ENCODE measurements at regions not wholly inside any gene's neighbourhood (a gene's known extent, or its start where the extent isn't known, plus 50 kb on each side); places are given as distances from the start of the nearest gene placed in this dataset.

DNA sequence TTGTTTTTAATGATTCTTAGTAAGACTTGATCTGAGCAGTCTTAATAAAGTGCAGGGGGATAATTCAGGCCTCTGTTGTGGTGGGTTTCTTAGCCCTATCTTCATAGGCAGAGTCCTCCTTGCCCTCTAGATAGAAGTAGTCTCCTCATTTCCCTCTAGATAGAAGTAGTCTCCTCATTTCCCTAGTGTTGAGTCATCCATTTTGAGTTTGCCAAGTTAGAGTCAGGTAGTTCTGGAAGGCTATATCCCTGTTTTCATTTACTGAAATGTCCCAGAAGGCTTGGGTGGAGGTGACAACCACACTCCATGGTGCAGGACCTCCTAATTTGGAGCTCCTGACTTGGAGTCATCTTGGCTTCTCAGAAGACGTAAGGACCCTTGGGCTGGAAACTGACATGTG, 384.6 kb downstream of the MLLT3 start:
- CTCF ChIA-PET (ENCODE audit: low intra/inter-chr PET ratio) = no interaction called here

More for the DNA sequence above, 384.6 kb downstream of the MLLT3 start:
- Histone ChIP-seq H3K79me2 (ENCODE audit: control insufficient read depth, insufficient read depth, low read length) (no peaks in the 10 kb centered on the region), H3K27ac (ENCODE audit: extremely low read depth, low read depth, low read length) (no peak overlapping the region), H2AFZ (ENCODE audit: low read depth, low read length) (no peak overlapping the region), H3K27me3 (ENCODE audit: control insufficient read depth in 2 of 2, insufficient read depth in 2 of 2, low read length in 2 of 2) (no peaks in the 10 kb centered on the region), H3K9ac (ENCODE audit: insufficient read depth in 1 of 2, low read depth in 2 of 2, low read length in 2 of 2) (no peak overlapping the region), H4K20me1 (replicated peaks; ENCODE audit: control insufficient read depth, insufficient read depth, low read length) (no peaks in the 10 kb centered on the region), H3K9me1 (ENCODE audit: control insufficient read depth, insufficient read depth, low read length) (no peaks in the 10 kb centered on the region), H3K36me3 (ENCODE audit: control insufficient read depth, insufficient read depth, low read length) (no peaks in the 10 kb centered on the region), H3K4me3 (no peak overlapping the region), H3K4me2 (ENCODE audit: insufficient read depth, low read length) (no peak overlapping the region), H3K4me1 (replicated peaks in 1 of 2; ENCODE audit: control insufficient read depth in 2 of 2, insufficient read depth in 2 of 2, low read length in 2 of 2) (no peaks in the 10 kb centered on the region), H3K9me3 (replicated peaks; ENCODE audit: control insufficient read depth, insufficient read depth, low read depth, low read length) (no peaks in the 10 kb centered on the region)
- no peak for DNase-seq (ENCODE audit: extremely low read depth in 1 of 4, low spot score in 3 of 4)
- TF ChIP-seq NR3C1 (CRISPR knock-in tag; IDR thresholded peaks at IDR 0.05) (no peak), SMARCB1 (IDR thresholded peaks at IDR 0.05; ENCODE audit: insufficient read length, low read depth) (no peak), E2F3 (CRISPR knock-in tag; IDR thresholded peaks at IDR 0.05) (no peak), NR2F6 (CRISPR knock-in tag; IDR thresholded peaks at IDR 0.05) (no peak)
- TF ChIP-seq, protein P1, sequence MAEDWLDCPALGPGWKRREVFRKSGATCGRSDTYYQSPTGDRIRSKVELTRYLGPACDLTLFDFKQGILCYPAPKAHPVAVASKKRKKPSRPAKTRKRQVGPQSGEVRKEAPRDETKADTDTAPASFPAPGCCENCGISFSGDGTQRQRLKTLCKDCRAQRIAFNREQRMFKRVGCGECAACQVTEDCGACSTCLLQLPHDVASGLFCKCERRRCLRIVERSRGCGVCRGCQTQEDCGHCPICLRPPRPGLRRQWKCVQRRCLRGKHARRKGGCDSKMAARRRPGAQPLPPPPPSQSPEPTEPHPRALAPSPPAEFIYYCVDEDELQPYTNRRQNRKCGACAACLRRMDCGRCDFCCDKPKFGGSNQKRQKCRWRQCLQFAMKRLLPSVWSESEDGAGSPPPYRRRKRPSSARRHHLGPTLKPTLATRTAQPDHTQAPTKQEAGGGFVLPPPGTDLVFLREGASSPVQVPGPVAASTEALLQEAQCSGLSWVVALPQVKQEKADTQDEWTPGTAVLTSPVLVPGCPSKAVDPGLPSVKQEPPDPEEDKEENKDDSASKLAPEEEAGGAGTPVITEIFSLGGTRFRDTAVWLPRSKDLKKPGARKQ (CRISPR knock-in tag; IDR thresholded peaks at IDR 0.05) = no peak
- TF ChIP-seq, protein P2, sequence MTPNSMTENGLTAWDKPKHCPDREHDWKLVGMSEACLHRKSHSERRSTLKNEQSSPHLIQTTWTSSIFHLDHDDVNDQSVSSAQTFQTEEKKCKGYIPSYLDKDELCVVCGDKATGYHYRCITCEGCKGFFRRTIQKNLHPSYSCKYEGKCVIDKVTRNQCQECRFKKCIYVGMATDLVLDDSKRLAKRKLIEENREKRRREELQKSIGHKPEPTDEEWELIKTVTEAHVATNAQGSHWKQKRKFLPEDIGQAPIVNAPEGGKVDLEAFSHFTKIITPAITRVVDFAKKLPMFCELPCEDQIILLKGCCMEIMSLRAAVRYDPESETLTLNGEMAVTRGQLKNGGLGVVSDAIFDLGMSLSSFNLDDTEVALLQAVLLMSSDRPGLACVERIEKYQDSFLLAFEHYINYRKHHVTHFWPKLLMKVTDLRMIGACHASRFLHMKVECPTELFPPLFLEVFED (CRISPR knock-in tag; conservative IDR thresholded peaks at IDR 0.05) = no peak
- TF ChIP-seq, protein P3, sequence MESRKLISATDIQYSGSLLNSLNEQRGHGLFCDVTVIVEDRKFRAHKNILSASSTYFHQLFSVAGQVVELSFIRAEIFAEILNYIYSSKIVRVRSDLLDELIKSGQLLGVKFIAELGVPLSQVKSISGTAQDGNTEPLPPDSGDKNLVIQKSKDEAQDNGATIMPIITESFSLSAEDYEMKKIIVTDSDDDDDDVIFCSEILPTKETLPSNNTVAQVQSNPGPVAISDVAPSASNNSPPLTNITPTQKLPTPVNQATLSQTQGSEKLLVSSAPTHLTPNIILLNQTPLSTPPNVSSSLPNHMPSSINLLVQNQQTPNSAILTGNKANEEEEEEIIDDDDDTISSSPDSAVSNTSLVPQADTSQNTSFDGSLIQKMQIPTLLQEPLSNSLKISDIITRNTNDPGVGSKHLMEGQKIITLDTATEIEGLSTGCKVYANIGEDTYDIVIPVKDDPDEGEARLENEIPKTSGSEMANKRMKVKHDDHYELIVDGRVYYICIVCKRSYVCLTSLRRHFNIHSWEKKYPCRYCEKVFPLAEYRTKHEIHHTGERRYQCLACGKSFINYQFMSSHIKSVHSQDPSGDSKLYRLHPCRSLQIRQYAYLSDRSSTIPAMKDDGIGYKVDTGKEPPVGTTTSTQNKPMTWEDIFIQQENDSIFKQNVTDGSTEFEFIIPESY (CRISPR knock-in tag; IDR thresholded peaks at IDR 0.05) = no peak
- intact Hi-C loops (cut with micrococcal nuclease) = no loop called here
- WGBS (ENCODE audit: insufficient coverage, low coverage, missing lambda C conversion rate) = 0% methylated on average over 1 of the region's 1 CpG
- in situ Hi-C loops (cut with MboI) = no loop called here
- no peak for ATAC-seq
- FAIRE-seq = no peak
- POLR2A ChIA-PET = no interaction called here
- no TSS peak for BruUV-seq (replicated peaks)
